ENCODE measurements at regions not wholly inside any gene's neighbourhood (a gene's known extent, or its start where the extent isn't known, plus 50 kb on each side); places are given as distances from the start of the nearest gene placed in this dataset.

- no peak for DNase-seq (ENCODE audit: low read depth)
These were observed 1086.5 kb downstream of the CDH11 start for GRCh38 chr16:64035337-64035736.

GRCh38 chr16:64019339-64019738 is 1102.5 kb downstream of the CDH11 start:
- no peak for DNase-seq (ENCODE audit: low read depth)

- DNase-seq (ENCODE audit: low read depth) = no peak
These were observed 1104.1 kb downstream of the CDH11 start for GRCh38 chr16:64017796-64018195.

- no peak for DNase-seq (ENCODE audit: low read depth)
These were observed 1108.0 kb downstream of the CDH11 start for GRCh38 chr16:64013856-64014255.

GRCh38 chr16:64012166-64012565 is 1109.7 kb downstream of the CDH11 start:
- DNase-seq (ENCODE audit: low read depth) = peak; percentile 2

- no peak for DNase-seq (ENCODE audit: low read depth)
These were observed 1110.2 kb downstream of the CDH11 start for GRCh38 chr16:64011650-64012049.

- DNase-seq (ENCODE audit: low read depth) = no peak
These were observed 1113.7 kb downstream of the CDH11 start for GRCh38 chr16:64008131-64008530.

- no peak for DNase-seq (ENCODE audit: low read depth)
These were observed 1117.7 kb downstream of the CDH11 start for GRCh38 chr16:64004116-64004515.

GRCh38 chr16:63995025-63995424 is 1126.8 kb downstream of the CDH11 start:
- DNase-seq (ENCODE audit: low read depth) = no peak

GRCh38 chr16:63983401-63983800 is 1138.5 kb downstream of the CDH11 start:
- DNase-seq (ENCODE audit: low read depth) = no peak

GRCh38 chr16:63982741-63983140 is 1139.1 kb downstream of the CDH11 start:
- no peak for DNase-seq (ENCODE audit: low read depth)

GRCh38 chr16:63982110-63982509 is 1139.8 kb downstream of the CDH11 start:
- DNase-seq (ENCODE audit: low read depth) = no peak

- DNase-seq (ENCODE audit: low read depth) = peak; percentile 0
These were observed 1140.2 kb downstream of the CDH11 start for GRCh38 chr16:63981639-63982038.

GRCh38 chr16:63980763-63981162 is 1141.1 kb downstream of the CDH11 start:
- DNase-seq (ENCODE audit: low read depth) = no peak

- no peak for DNase-seq (ENCODE audit: low read depth)
These were observed 1143.6 kb downstream of the CDH11 start for GRCh38 chr16:63978240-63978639.

GRCh38 chr16:63976345-63976744 is 1145.5 kb downstream of the CDH11 start:
- DNase-seq (ENCODE audit: low read depth) = no peak

GRCh38 chr16:63975669-63976068 is 1146.2 kb downstream of the CDH11 start:
- DNase-seq (ENCODE audit: low read depth) = no peak

GRCh38 chr16:63967966-63968365 is 1153.9 kb downstream of the CDH11 start:
- no peak for DNase-seq (ENCODE audit: low read depth)

- no peak for DNase-seq (ENCODE audit: low read depth)
These were observed 1161.5 kb downstream of the CDH11 start for GRCh38 chr16:63960321-63960720.

- DNase-seq (ENCODE audit: low read depth) = no peak
These were observed 1174.8 kb downstream of the CDH11 start for GRCh38 chr16:63947022-63947421.

- no peak for DNase-seq (ENCODE audit: low read depth)
These were observed 1176.1 kb downstream of the CDH11 start for GRCh38 chr16:63945806-63946205.

- DNase-seq (ENCODE audit: low read depth) = no peak
These were observed 1178.3 kb downstream of the CDH11 start for GRCh38 chr16:63943566-63943965.

- no peak for DNase-seq (ENCODE audit: low read depth)
These were observed 1183.2 kb downstream of the CDH11 start for GRCh38 chr16:63938661-63939060.

GRCh38 chr16:63933841-63934240 is 1188.0 kb downstream of the CDH11 start:
- DNase-seq (ENCODE audit: low read depth) = no peak

GRCh38 chr16:63928421-63928820 is 1193.4 kb downstream of the CDH11 start:
- DNase-seq (ENCODE audit: low read depth) = no peak

All from amniotic epithelial cell (primary cell).